GM19043 (cell line): ENCODE measurements at regions not wholly inside any gene's neighbourhood (a gene's known extent, or its start where the extent isn't known, plus 50 kb on each side); places are given as distances from the start of the nearest gene placed in this dataset.

Experiments
- ATAC-seq: cut with Tn5 transposase; IDR thresholded peaks from one replicate; pipeline ENCODE4 v1.9.1; 2021; ENCODE audit warnings: low read depth; ENCODE audit not compliant: unreplicated experiment

DNA sequence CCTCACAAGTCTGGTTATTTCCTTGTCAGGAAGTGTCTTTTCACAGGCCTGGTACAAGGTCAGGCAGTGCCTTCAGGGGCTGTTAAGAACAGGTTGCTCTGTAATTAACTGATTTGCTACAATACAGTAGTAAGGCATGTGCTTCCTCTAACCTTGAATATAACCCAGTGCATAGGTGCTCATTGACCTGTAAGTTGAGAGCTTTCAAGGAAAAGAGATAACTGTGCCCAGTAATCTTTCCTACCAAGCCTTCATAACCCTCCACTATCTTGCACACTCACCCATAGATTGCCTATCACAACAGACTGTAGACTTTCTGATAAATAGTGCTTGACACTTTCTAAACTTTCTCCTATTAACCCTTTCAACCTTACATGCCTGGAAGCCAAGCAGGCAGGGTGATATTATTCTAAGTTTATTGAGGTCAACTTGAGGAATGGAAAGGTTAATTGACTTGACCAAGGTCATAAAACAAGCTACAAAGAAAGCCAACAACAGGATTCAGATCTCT is 148.1 kb downstream of the PPARGC1A start:
- ATAC-seq: no peak

- ATAC-seq: no peak
Measured at GRCh38 chr4:23737571-23737970, 152.3 kb downstream of the PPARGC1A start.

DNA sequence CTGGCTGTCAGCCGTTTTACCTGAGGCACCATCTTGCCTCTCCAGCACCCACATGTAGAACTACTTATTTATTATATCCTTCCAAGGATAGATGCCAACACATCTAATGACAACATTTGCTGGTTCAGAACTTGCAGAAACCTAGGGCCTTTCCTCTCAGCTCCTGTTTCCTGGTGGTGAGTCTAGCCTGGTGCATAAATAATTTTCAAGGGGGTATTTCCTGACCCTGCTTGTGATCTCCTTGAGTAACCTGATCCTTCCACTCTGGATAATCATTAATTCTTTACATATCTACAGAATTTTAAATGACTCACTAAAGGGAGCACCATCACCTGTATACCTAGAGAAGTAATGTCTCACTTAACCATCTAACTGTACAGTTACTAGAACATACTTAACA is 153.4 kb downstream of the PPARGC1A start:
- no peak for ATAC-seq

DNA sequence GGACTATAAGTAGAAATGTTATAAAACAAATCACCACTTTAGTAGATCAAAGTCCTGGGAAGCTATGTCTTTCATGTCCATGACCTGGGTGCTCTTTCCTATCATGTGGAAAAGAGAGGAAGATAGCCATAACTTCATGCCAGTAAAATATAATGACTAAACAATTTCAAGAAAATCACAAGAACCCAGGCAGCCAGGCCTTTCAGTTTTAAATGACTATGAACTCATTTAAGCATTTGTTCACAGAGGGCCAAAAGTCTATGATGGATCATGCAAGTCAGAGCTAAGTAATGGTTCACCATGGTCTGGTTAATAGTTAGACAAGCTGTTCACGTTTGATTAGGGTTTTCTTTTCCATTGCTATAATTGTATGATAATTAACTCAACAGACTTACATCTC is 155.8 kb downstream of the PPARGC1A start:
- ATAC-seq: no peak

- no peak for ATAC-seq
Measured at GRCh38 chr4:23733476-23733875, 156.4 kb downstream of the PPARGC1A start.

DNA sequence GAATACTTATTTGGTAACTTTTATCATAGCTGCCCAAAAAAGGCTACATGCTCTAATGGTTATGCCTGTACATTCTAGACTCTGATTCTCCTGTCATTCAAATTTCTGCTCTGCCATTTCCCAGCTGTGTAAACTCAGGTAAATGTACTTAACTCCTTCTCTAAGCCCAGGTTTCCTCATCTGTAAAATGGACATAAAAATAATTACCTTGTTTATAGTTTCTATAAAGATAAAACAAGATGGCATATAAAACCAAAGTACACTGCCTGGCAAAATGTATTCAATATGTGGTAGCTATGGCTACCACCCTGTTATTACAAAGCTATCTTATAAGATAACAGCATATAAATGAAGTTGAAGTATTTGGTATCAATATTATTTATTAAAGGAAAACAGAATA is 158.8 kb downstream of the PPARGC1A start:
- ATAC-seq: no peak

GRCh38 chr4:23728971-23729370 is 160.9 kb downstream of the PPARGC1A start:
- no peak for ATAC-seq

DNA sequence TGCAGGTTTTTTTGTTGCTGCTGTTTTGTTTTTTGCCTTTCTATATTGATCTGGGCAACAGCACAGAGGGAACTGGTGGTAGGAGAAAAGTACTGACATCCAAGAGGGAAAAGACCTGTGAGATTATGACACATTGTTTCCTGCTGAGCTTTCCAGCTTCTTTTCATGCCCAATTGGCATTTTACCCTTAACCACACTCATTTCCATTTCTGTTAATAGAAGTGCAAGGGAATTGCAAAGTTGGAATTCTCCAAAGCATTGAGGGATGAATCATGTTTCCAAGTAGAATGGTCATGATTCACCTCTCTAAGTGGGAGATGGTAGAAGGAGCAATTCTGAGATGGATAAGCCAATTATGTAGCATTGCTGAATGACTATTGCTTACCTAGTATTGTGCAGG is 161.5 kb downstream of the PPARGC1A start:
- no peak for ATAC-seq

GRCh38 chr4:23720556-23720955 is 169.3 kb downstream of the PPARGC1A start:
- no peak for ATAC-seq

GRCh38 chr4:23718435-23718834 is 171.4 kb downstream of the PPARGC1A start:
- no peak for ATAC-seq

GRCh38 chr4:23717528-23718248 is 172.2 kb downstream of the PPARGC1A start:
- ATAC-seq: no peak

DNA sequence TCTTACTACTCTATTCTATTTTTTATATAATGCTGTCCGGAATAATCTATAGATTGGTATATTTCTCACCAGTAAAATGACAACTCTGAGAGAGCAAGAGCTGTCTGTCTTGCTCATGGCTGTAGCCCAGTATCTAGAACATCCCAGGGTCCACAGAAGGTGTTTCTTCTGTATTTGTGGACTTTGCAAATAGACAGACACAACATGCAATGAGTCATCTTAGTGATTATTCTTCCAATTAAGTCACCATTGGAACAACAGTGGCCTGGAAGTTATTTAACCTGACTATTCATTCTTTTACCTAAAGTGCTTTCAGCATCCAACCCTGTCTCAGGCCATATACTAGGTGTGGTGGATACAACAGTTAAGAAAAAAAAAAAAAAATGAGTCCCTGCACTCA is 179.5 kb downstream of the PPARGC1A start:
- no peak for ATAC-seq

DNA sequence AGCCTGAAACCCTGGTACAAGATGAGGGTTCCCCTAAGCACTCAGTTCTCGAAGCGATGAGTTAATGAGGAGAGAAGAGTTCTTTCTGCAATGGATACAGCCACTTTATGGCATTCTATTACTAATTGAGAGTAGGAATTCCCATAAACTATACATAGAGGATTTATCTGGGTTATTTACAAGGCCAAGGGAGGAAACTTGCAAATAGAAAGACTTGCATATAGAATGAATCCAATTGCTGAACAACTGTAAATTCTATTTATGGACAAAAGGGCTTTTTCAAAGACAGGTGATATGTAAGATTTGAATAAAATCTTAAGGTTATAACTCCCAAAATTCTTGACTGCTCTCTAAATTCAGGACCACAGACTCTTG is 182.2 kb downstream of the PPARGC1A start:
- ATAC-seq: no peak

- no peak for ATAC-seq
Measured at GRCh38 chr4:23706972-23707651, 182.7 kb downstream of the PPARGC1A start.

- no peak for ATAC-seq
Measured at GRCh38 chr4:23700197-23700596, 189.7 kb downstream of the PPARGC1A start.

DNA sequence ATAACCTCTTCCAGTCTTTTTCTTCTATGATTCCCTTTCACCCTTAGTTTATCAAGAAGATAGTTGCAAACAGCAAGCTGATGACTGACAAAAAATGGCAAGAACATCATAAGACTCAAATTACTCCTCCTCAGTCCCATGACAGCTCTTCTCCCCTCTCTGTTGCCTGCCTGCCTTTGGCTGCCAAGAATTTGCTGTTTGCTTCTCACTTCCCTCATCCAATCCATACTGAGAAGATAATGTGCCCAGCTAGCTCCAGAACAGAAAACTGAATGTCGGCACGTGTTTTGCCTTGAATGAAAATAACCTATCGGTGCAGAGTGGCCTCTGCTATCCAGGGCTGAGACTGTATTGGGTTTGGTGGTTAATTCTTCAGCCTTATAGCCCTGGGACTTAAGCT is 192.1 kb downstream of the PPARGC1A start:
- ATAC-seq: no peak

- ATAC-seq: no peak
Measured at GRCh38 chr4:23697001-23697528, 192.8 kb downstream of the PPARGC1A start.

GRCh38 chr4:23686169-23686897 is 203.5 kb downstream of the PPARGC1A start:
- no peak for ATAC-seq

- no peak for ATAC-seq
Measured at GRCh38 chr4:23685471-23685870, 204.4 kb downstream of the PPARGC1A start.

- no peak for ATAC-seq
Measured at GRCh38 chr4:23680671-23681518, 209.0 kb downstream of the PPARGC1A start.
